B cell (primary cell): ENCODE measurements at regions not wholly inside any gene's neighbourhood (a gene's known extent, or its start where the extent isn't known, plus 50 kb on each side); places are given as distances from the start of the nearest gene placed in this dataset.

Source experiments
- ATAC-seq: fragments of 200-7000 bp; cut with Tn5 transposase; one replicate; pipeline ENCODE4 v1.10.0; 2021; ENCODE audit warnings: low read depth, mild to moderate bottlenecking, moderate number of reproducible peaks, moderate library complexity
- CTCF ChIA-PET: fragments of 350-600 bp; sonication (Branson Sonifier 250); formaldehyde crosslinking; loops from one replicate; lab custom pipeline; 2021; ENCODE audit warnings: antibody characterized with exemption, inconsistent platforms; lab: Charles Lee
- POLR2A ChIA-PET: fragments of 350-600 bp; sonication (Branson Sonifier 250); formaldehyde crosslinking; loops from one replicate; lab custom pipeline; 2021; ENCODE audit warnings: antibody characterized with exemption; lab: Charles Lee
- DNase-seq: peaks from one replicate; pipeline ENCODE4 v3.0.0; 2013
- H2AFZ ChIP-seq: 2 replicates; pipeline ENCODE4 v1.6.1; 2012; ENCODE audit warnings: mild to moderate bottlenecking, low read depth, low read length; ENCODE audit not compliant: insufficient read depth, poor library complexity, severe bottlenecking
- H3K27ac ChIP-seq, 2 donors: 1 replicate in 1 of 2; 2 replicates in 1 of 2; pipeline ENCODE4 v1.5.1; 2012 to 2013; ENCODE audit warnings: low read length in 2 of 2, mild to moderate bottlenecking in 2 of 2, moderate library complexity in 1 of 2
- H3K27me3 ChIP-seq, 4 experiments: fragments of 200-600 bp in 1 of 4; sonication (generic) in 1 of 4; replicated peaks in 1 of 4; 1 replicate in 2 of 4; 2 replicates in 2 of 4; pipeline versions ENCODE4 v1.6.1 to v1.7.0; 2013 to 2016; ENCODE audit warnings: low read length in 3 of 4, mild to moderate bottlenecking in 2 of 4, mixed read lengths in 1 of 4, moderate library complexity in 1 of 4; ENCODE audit not compliant: insufficient read depth in 4 of 4, control insufficient read depth in 3 of 4; ENCODE audit errors: control extremely low read depth in 1 of 4
- H3K36me3 ChIP-seq, 2 experiments: replicated peaks in 1 of 2; 1 replicate in 1 of 2; 2 replicates in 1 of 2; pipeline versions ENCODE4 v1.6.1 to v1.7.1; 2013; ENCODE audit warnings: low read length in 1 of 2; ENCODE audit not compliant: insufficient read depth in 2 of 2, control insufficient read depth in 1 of 2; ENCODE audit errors: control extremely low read depth in 1 of 2, extremely low read depth in 1 of 2
- H3K4me1 ChIP-seq, 2 donors: fragments of 200-600 bp in 1 of 2; sonication (generic) in 1 of 2; 1 replicate in 1 of 2; 2 replicates in 1 of 2; pipeline versions ENCODE4 v1.5.1 to v1.6.1; 2013 to 2017; ENCODE audit warnings: low read length in 2 of 2; ENCODE audit not compliant: control insufficient read depth in 2 of 2, insufficient read depth in 2 of 2
- H3K4me2 ChIP-seq: replicated peaks from 2 replicates; pipeline ENCODE3; 2012; ENCODE audit warnings: mild to moderate bottlenecking, low read depth, low read length; ENCODE audit not compliant: poor library complexity, severe bottlenecking
- H3K4me3 ChIP-seq, 5 experiments: fragments of 200-600 bp in 1 of 5; sonication (generic) in 1 of 5; 1 replicate in 3 of 5; 2 replicates in 2 of 5; pipeline versions ENCODE4 v1.5.1 to v1.7.0; 2011 to 2016; ENCODE audit warnings: low read length in 4 of 5, mild to moderate bottlenecking in 4 of 5, low read depth in 2 of 5, control low read depth in 1 of 5, moderate library complexity in 1 of 5; ENCODE audit not compliant: insufficient read depth in 1 of 5; ENCODE audit errors: control extremely low read depth in 1 of 5, extremely low read depth in 1 of 5
- H3K79me2 ChIP-seq: fragments of 200-600 bp; sonication (generic); one replicate; pipeline ENCODE4 v1.6.0; 2016; ENCODE audit warnings: low read length; ENCODE audit not compliant: control insufficient read depth, insufficient read depth
- H3K9ac ChIP-seq: fragments of 200-600 bp; sonication (generic); 2 replicates; pipeline ENCODE4 v1.6.1; 2017; ENCODE audit warnings: mild to moderate bottlenecking, low read length, moderate library complexity
- H3K9me3 ChIP-seq, 3 donors: one replicate each; pipeline versions ENCODE4 v1.6.1 to v1.7.1; 2013; ENCODE audit warnings: low read length in 2 of 3; ENCODE audit not compliant: control insufficient read depth in 2 of 3, insufficient read depth in 1 of 3; ENCODE audit errors: control extremely low read depth in 1 of 3
- H4K20me1 ChIP-seq: 2 replicates; pipeline ENCODE4 v1.6.0; 2012; ENCODE audit warnings: mild to moderate bottlenecking, low read length; ENCODE audit not compliant: insufficient read depth, control insufficient read depth, poor library complexity, severe bottlenecking
- H3K27ac Mint-ChIP-seq: one replicate; pipeline ENCODE4 v1.8.0; 2021; ENCODE audit warnings: mixed read lengths
- H3K27me3 Mint-ChIP-seq: one replicate; pipeline ENCODE4 v1.8.0; 2021; ENCODE audit warnings: mixed read lengths
- H3K4me1 Mint-ChIP-seq: one replicate; pipeline ENCODE4 v1.8.0; 2021; ENCODE audit warnings: mixed read lengths
- H3K4me3 Mint-ChIP-seq: one replicate; pipeline ENCODE4 v1.8.0; 2021; ENCODE audit warnings: mixed read lengths
- H3K9me3 Mint-ChIP-seq: one replicate; pipeline ENCODE4 v1.8.0; 2022; ENCODE audit warnings: mixed read lengths; ENCODE audit not compliant: insufficient read depth
- EZH2 ChIP-seq: IDR thresholded peaks from 2 replicates; pipeline ENCODE4 v1.6.1; 2012; ENCODE audit warnings: borderline replicate concordance, low read depth, mild to moderate bottlenecking, moderate library complexity, low read length; ENCODE audit not compliant: insufficient read depth, poor library complexity, severe bottlenecking
- WGBS: methylation state at CpG from one replicate; pipeline ENCODE4 v1.1.5; 2013; ENCODE audit warnings: missing lambda C conversion rate; ENCODE audit not compliant: insufficient coverage; 5-methylcytosine and 5-hydroxymethylcytosine counted together
- intact Hi-C: fragments of 100-400 bp; cut with micrococcal nuclease; formaldehyde crosslinking; loops from one replicate; pipeline ENCODE4 v1.10.0; 2022
- TF ChIP-seq, protein P1 (sequence below): fragments of 200-600 bp; IDR thresholded peaks from one replicate; pipeline ENCODE4 v1.8.0; 2022; ENCODE audit warnings: antibody characterized with exemption, mild to moderate bottlenecking

DNA sequence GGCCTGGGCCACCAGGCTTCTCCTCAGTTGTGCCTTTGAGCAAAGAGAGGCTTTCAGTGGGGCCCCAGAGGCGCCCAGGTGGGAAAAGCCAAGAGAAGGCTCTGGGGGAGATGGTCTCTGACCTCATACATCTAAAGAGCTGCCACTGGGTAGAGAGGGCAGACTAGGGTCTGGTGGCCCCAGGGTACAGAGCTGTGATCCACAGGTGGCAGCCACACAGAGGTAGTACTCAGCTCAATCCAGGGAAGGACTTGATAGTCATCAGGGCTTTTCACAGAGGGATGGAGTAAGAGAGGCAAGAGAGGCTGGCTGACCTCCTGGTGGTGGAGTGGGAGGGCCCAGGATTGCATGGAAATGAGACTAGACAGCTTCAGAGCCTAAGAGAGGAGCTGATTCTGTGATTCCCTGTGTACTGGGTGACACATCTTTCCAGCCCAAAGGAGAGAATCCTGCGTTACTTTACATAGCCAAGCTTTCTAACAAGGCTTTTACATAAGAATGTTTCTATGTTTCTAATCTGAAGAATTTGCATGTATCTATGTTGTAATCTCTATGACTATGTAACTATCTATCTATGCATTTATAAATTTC is 53.2 kb upstream of the PJA1 start:
- POLR2A ChIA-PET: interaction anchor here (0.5 kb wide), 1 partner anchor 740 kb away, joined by 5 read pairs; no protein-coding TSS in a partner anchor
- intact Hi-C loops: no loop called here
- CTCF ChIA-PET: interaction anchor here (0.9 to 1.0 kb wide), 2 partner anchors 8 to 391 kb away, joined by 3 to 4 read pairs; no protein-coding TSS in a partner anchor
- no peaks in the 10 kb centered on the region for H3K36me3 ChIP-seq
- no CpG with 5 or more reads among the region's 2 CpGs for WGBS
- H3K4me1 Mint-ChIP-seq: no peaks in the 10 kb centered on the region
- peaks cover 3% of the 10 kb centered on the region for H3K27me3 Mint-ChIP-seq
- ATAC-seq: no peak
- peaks cover 0 to 3% (median 0%) of the 10 kb centered on the region in 4 experiments for H3K27me3 ChIP-seq
- TF ChIP-seq, protein P1, sequence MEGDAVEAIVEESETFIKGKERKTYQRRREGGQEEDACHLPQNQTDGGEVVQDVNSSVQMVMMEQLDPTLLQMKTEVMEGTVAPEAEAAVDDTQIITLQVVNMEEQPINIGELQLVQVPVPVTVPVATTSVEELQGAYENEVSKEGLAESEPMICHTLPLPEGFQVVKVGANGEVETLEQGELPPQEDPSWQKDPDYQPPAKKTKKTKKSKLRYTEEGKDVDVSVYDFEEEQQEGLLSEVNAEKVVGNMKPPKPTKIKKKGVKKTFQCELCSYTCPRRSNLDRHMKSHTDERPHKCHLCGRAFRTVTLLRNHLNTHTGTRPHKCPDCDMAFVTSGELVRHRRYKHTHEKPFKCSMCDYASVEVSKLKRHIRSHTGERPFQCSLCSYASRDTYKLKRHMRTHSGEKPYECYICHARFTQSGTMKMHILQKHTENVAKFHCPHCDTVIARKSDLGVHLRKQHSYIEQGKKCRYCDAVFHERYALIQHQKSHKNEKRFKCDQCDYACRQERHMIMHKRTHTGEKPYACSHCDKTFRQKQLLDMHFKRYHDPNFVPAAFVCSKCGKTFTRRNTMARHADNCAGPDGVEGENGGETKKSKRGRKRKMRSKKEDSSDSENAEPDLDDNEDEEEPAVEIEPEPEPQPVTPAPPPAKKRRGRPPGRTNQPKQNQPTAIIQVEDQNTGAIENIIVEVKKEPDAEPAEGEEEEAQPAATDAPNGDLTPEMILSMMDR: no peak
- no peak for TF ChIP-seq EZH2
- no peak overlapping the region for H2AFZ ChIP-seq
- no peak overlapping the region for H3K4me3 Mint-ChIP-seq
- no peak overlapping the region for H3K27ac Mint-ChIP-seq
- no peaks in the 10 kb centered on the region for H3K9me3 ChIP-seq
- no peak overlapping the region for H3K4me2 ChIP-seq
- H3K4me3 ChIP-seq: no peak overlapping the region
- no peaks in the 10 kb centered on the region for H3K9me3 Mint-ChIP-seq
- no peak overlapping the region for H3K9ac ChIP-seq
- no peaks in the 10 kb centered on the region for H3K79me2 ChIP-seq
- H4K20me1 ChIP-seq: no peaks in the 10 kb centered on the region
- peaks cover 0 to 4% of the 10 kb centered on the region in 2 donors for H3K4me1 ChIP-seq
- H3K27ac ChIP-seq: no peak overlapping the region
- DNase-seq: no peak

DNA sequence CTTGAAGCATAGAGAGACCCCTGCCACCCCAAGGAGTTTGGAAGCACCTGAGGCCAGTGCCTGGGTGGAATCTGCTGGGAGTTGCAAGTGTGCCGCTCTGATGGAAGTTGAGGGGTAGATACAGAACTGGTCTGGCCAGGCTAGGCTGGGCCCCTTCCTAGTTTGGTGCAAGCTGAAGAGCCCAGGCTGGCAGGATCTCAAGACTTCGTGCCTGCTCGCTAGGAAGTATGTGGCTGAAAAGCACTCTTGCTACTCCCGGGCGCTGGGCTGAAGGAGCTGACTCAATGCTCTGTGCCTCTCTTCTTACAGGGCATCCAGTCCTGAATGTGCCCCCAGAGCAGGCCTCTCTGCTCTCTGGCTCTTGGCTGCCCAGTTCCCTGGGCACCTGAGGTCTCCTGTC is 51.7 kb upstream of the PJA1 start:
- H4K20me1 ChIP-seq: no peaks in the 10 kb centered on the region
- CTCF ChIA-PET: no interaction called here
- peaks cover 0 to 2% (median 0%) of the 10 kb centered on the region in 4 experiments for H3K27me3 ChIP-seq
- no peaks in the 10 kb centered on the region for H3K79me2 ChIP-seq
- no peak overlapping the region for H2AFZ ChIP-seq
- H3K4me2 ChIP-seq: no peak overlapping the region
- H3K4me3 ChIP-seq: no peak overlapping the region
- intact Hi-C loops: no loop called here
- POLR2A ChIA-PET: no interaction called here
- WGBS: 72% methylated on average over 5 of the region's 5 CpGs
- TF ChIP-seq, protein P1: no peak
- no peak for TF ChIP-seq EZH2
- H3K36me3 ChIP-seq: no peaks in the 10 kb centered on the region
- DNase-seq (no peak), ATAC-seq (no peak)
- no peak overlapping the region for H3K27ac ChIP-seq
- H3K9ac ChIP-seq: no peak overlapping the region
- no peaks in the 10 kb centered on the region for H3K9me3 ChIP-seq
- no peaks in the 10 kb centered on the region for H3K4me1 Mint-ChIP-seq
- no peaks in the 10 kb centered on the region for H3K27me3 Mint-ChIP-seq
- H3K27ac Mint-ChIP-seq: no peak overlapping the region
- no peak overlapping the region for H3K4me3 Mint-ChIP-seq
- peaks cover 0 to 3% of the 10 kb centered on the region in 2 donors for H3K4me1 ChIP-seq
- H3K9me3 Mint-ChIP-seq: no peaks in the 10 kb centered on the region
